ENCODE measurements at regions not wholly inside any gene's neighbourhood (a gene's known extent, or its start where the extent isn't known, plus 50 kb on each side); places are given as distances from the start of the nearest gene placed in this dataset.
A peak's percentile ranks its signal among the peaks of the same experiment; 100 is the strongest.

GRCh38 chr1:55639051-55639450 lies 423.9 kb upstream of the USP24 start:
- DNase-seq (ENCODE audit: extremely low spot score): peak; percentile 64
- no peak overlapping the region for H3K27ac ChIP-seq (replicated peaks in 1 of 4)

GRCh38 chr1:55636696-55637095 lies 421.5 kb upstream of the USP24 start:
- WGBS: 88% methylated on average over 1 of the region's 1 CpG
- H3K27ac ChIP-seq (replicated peaks in 1 of 4): peak overlapping the region in 2 of 4 donors; percentile 38 to 64
- intact Hi-C loops (cut with DNase I): no loop called here

More at GRCh38 chr1:55639051-55639450, 423.9 kb upstream of the USP24 start:
- intact Hi-C loops (cut with DNase I): no loop called here
- H3K9me3 ChIP-seq: no peaks in the 10 kb centered on the region
- TF ChIP-seq POLR2AphosphoS5 (IDR thresholded peaks at IDR 0.05) (no peak), CTCF (IDR thresholded peaks at IDR 0.05) (no peak), POLR2A (IDR thresholded peaks at IDR 0.05; ENCODE audit: low read depth) (no peak), EP300 (IDR thresholded peaks at IDR 0.05) (no peak)
- H3K36me3 ChIP-seq: no peaks in the 10 kb centered on the region
- peaks cover 0 to 43% (median 25%) of the 10 kb centered on the region in 4 donors for H3K4me1 ChIP-seq
- 86% methylated on average over 1 of the region's 1 CpG for WGBS
- H3K4me3 ChIP-seq: no peak overlapping the region
- H3K27me3 ChIP-seq: no peaks in the 10 kb centered on the region

GRCh38 chr1:55635856-55636255 lies 420.7 kb upstream of the USP24 start:
- Histone ChIP-seq H3K27ac (replicated peaks in 1 of 4) (peak overlapping the region; percentile 38 to 70 (median 52)), H3K4me1 (peaks cover 0 to 58% (median 42%) of the 10 kb centered on the region in 4 donors), H3K27me3 (no peaks in the 10 kb centered on the region), H3K4me3 (no peak overlapping the region), H3K9me3 (no peaks in the 10 kb centered on the region), H3K36me3 (no peaks in the 10 kb centered on the region)
- TF ChIP-seq CTCF (IDR thresholded peaks at IDR 0.05) (no peak), POLR2AphosphoS5 (IDR thresholded peaks at IDR 0.05) (peak; percentile 28 to 30)
- intact Hi-C loops (cut with DNase I): no loop called here
- 29% methylated on average over 2 of the region's 2 CpGs for WGBS
- peak; percentile 62 for DNase-seq (ENCODE audit: extremely low spot score)

More at GRCh38 chr1:55636696-55637095, 421.5 kb upstream of the USP24 start:
- H3K4me1 ChIP-seq: peaks cover 0 to 62% (median 44%) of the 10 kb centered on the region in 4 donors
- no peaks in the 10 kb centered on the region for H3K27me3 ChIP-seq
- H3K36me3 ChIP-seq: no peaks in the 10 kb centered on the region
- H3K4me3 ChIP-seq: no peak overlapping the region
- TF ChIP-seq POLR2A (IDR thresholded peaks at IDR 0.05; ENCODE audit: low read depth) (no peak), EP300 (IDR thresholded peaks at IDR 0.05) (no peak), CTCF (IDR thresholded peaks at IDR 0.05) (no peak), POLR2AphosphoS5 (IDR thresholded peaks at IDR 0.05) (no peak)
- DNase-seq (ENCODE audit: extremely low spot score): no peak
- no peaks in the 10 kb centered on the region for H3K9me3 ChIP-seq

GRCh38 chr1:55634516-55634915 lies 419.4 kb upstream of the USP24 start:
- no peak for TF ChIP-seq CTCF (IDR thresholded peaks at IDR 0.05)
- no peak for TF ChIP-seq POLR2AphosphoS5 (IDR thresholded peaks at IDR 0.05)
- TF ChIP-seq POLR2A (IDR thresholded peaks at IDR 0.05; ENCODE audit: low read depth): no peak
- TF ChIP-seq EP300 (IDR thresholded peaks at IDR 0.05): no peak
- intact Hi-C loops (cut with DNase I): loop anchor here (5.0 kb wide), 1 partner anchor 83 kb away; no protein-coding TSS in a partner anchor
- Histone ChIP-seq H3K27me3 (no peaks in the 10 kb centered on the region), H3K4me3 (no peak overlapping the region), H3K27ac (replicated peaks in 1 of 4) (peak overlapping the region; percentile 30 to 70 (median 51)), H3K9me3 (peaks cover 0 to 7% (median 0%) of the 10 kb centered on the region in 4 donors), H3K36me3 (no peaks in the 10 kb centered on the region), H3K4me1 (peaks cover 0 to 58% (median 39%) of the 10 kb centered on the region in 4 donors)
- DNase-seq (ENCODE audit: extremely low spot score): peak; percentile 88
- WGBS: 58% methylated on average over 1 of the region's 1 CpG

GRCh38 chr1:55632906-55633305 lies 417.7 kb upstream of the USP24 start:
- 33% methylated on average over 2 of the region's 2 CpGs for WGBS
- H3K4me3 ChIP-seq: no peak overlapping the region
- TF ChIP-seq CTCF (IDR thresholded peaks at IDR 0.05) (no peak), POLR2AphosphoS5 (IDR thresholded peaks at IDR 0.05) (no peak), POLR2A (IDR thresholded peaks at IDR 0.05; ENCODE audit: low read depth) (no peak), EP300 (IDR thresholded peaks at IDR 0.05) (no peak)
- peak overlapping the region; percentile 51 to 70 (median 62) for H3K27ac ChIP-seq (replicated peaks in 1 of 4)
- H3K36me3 ChIP-seq: no peaks in the 10 kb centered on the region
- H3K27me3 ChIP-seq: no peaks in the 10 kb centered on the region
- peaks cover 0 to 7% (median 0%) of the 10 kb centered on the region in 4 donors for H3K9me3 ChIP-seq
- peak; percentile 89 for DNase-seq (ENCODE audit: extremely low spot score)
- intact Hi-C loops (cut with DNase I): loop anchor here (5.0 kb wide), 1 partner anchor 84 kb away; no protein-coding TSS in a partner anchor
- H3K4me1 ChIP-seq: peaks cover 0 to 58% (median 39%) of the 10 kb centered on the region in 4 donors
